SK-N-SH (cell line): ENCODE measurements at regions not wholly inside any gene's neighbourhood (a gene's known extent, or its start where the extent isn't known, plus 50 kb on each side); places are given as distances from the start of the nearest gene placed in this dataset.

Experiments
- RFX5 ChIP-seq: IDR thresholded peaks from 2 replicates; pipeline ENCODE4 v1.6.1; 2012; ENCODE audit warnings: mild to moderate bottlenecking, improper control_type of control experiment, low read length
- TF ChIP-seq, protein P1 (sequence below): fragments of 200-600 bp; sonication (generic); IDR thresholded peaks from 2 replicates; pipeline ENCODE4 v1.6.1; 2017; ENCODE audit warnings: antibody characterized with exemption, mild to moderate bottlenecking, moderate library complexity
- TF ChIP-seq, protein P2 (sequence below): IDR thresholded peaks from 2 replicates; pipeline ENCODE4 v1.4.0; 2012; ENCODE audit warnings: low read depth

DNA sequence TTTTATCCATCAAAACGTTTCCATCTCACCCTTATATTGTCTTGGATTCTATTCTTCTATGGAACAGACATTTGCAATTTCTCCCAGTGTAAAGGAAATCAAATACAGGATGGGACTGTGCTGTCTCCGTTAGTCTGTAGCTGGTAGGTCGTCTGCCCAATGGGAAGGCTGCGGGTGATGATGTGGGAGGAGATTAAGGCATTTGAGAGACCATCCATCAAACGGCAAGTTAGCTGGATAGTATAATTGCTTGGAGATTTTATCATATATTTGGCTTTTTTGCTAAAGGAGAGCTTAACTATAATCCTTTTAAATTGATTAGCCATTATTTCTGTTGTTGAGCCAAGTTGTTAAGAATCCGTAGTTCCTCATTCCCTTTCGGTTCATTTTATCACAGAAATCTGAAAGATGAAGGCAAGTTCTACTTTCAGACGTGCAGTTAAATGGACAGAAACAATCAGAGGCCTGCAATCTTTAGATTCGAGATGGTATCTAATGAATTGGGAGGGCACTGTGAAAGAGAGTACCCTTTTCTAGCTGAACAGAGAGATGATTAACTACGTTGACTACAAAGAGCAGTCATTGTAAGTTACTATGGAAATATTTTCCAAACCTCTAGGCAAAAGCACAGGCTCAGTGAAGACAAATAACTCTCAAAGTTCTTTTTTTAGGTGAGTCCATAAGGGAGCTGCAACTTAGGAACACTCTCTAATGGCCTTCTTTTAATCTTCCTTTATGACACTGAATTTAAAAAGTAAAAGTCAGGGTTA lies 253.3 kb upstream of the KIAA1217 start:
- TF ChIP-seq, protein P1, sequence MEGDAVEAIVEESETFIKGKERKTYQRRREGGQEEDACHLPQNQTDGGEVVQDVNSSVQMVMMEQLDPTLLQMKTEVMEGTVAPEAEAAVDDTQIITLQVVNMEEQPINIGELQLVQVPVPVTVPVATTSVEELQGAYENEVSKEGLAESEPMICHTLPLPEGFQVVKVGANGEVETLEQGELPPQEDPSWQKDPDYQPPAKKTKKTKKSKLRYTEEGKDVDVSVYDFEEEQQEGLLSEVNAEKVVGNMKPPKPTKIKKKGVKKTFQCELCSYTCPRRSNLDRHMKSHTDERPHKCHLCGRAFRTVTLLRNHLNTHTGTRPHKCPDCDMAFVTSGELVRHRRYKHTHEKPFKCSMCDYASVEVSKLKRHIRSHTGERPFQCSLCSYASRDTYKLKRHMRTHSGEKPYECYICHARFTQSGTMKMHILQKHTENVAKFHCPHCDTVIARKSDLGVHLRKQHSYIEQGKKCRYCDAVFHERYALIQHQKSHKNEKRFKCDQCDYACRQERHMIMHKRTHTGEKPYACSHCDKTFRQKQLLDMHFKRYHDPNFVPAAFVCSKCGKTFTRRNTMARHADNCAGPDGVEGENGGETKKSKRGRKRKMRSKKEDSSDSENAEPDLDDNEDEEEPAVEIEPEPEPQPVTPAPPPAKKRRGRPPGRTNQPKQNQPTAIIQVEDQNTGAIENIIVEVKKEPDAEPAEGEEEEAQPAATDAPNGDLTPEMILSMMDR = no peak
- TF ChIP-seq, protein P2, sequence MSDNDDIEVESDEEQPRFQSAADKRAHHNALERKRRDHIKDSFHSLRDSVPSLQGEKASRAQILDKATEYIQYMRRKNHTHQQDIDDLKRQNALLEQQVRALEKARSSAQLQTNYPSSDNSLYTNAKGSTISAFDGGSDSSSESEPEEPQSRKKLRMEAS = no peak
- TF ChIP-seq RFX5 = no peak
